ENCODE measurements at regions not wholly inside any gene's neighbourhood (a gene's known extent, or its start where the extent isn't known, plus 50 kb on each side); places are given as distances from the start of the nearest gene placed in this dataset.
A peak's percentile ranks its signal among the peaks of the same experiment; 100 is the strongest.

- DNase-seq = no peak
Observed at GRCh38 chr3:159773706-159774105, 214.9 kb upstream of the IL12A start.

GRCh38 chr3:159775372-159775961, 213.2 kb upstream of the IL12A start:
- peak; percentile 28 to 35 for DNase-seq

DNA sequence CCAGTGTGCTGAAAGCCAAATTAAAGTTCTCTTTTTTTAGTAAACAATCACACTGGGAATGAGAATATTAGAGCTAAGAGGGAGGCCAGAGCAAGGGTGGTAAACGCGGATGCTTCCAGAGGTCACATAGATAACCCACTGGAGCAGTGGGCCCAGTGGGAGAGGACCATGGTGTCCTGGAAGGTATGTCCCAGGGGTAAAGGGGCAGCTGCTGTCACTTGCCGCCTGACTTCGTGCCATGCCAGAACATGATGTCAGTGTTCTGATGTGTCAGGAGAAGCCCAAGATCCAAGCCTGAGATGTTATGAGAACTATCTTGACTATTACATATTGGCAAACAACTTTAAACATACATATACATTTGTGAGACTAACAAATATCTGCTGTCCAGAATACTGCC, 211.9 kb upstream of the IL12A start:
- no peak for DNase-seq

- DNase-seq = no peak
Observed at GRCh38 chr3:159779883-159780282, 208.8 kb upstream of the IL12A start.

- no peak for DNase-seq
Observed at GRCh38 chr3:159781867-159782266, 206.8 kb upstream of the IL12A start.

DNA sequence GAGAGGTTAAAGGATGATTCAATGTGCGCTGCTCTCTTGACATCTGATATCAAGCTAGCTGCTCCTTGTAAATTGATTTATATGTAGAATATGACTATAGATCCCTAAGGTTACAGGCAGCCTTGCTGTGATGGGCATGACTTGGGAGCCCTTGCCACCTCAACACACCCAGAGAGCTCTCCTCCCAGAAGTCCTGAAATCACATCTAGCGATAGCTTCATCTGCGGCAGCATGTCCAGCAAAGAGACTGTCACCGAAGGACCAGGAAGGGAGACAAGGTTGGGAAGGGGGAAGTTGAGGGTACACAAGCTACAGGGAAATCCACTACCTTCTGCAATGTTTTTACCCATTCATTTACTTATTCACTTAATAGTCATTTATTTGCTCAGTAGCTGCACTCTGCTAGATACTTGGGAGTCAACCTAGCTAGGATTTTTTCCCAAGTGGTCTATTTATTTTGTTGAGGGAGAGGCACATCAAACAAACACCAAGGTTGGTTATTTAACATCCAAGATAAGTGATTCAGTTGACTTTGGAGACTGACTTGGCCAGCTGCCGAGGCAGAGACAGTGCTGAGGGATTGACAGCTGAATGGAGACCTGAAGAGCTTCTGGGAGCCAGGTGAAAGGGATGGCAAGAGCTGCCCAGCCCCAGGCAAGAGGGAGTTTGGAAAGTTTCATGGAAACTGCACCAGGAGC, 205.8 kb upstream of the IL12A start:
- DNase-seq = no peak

DNA sequence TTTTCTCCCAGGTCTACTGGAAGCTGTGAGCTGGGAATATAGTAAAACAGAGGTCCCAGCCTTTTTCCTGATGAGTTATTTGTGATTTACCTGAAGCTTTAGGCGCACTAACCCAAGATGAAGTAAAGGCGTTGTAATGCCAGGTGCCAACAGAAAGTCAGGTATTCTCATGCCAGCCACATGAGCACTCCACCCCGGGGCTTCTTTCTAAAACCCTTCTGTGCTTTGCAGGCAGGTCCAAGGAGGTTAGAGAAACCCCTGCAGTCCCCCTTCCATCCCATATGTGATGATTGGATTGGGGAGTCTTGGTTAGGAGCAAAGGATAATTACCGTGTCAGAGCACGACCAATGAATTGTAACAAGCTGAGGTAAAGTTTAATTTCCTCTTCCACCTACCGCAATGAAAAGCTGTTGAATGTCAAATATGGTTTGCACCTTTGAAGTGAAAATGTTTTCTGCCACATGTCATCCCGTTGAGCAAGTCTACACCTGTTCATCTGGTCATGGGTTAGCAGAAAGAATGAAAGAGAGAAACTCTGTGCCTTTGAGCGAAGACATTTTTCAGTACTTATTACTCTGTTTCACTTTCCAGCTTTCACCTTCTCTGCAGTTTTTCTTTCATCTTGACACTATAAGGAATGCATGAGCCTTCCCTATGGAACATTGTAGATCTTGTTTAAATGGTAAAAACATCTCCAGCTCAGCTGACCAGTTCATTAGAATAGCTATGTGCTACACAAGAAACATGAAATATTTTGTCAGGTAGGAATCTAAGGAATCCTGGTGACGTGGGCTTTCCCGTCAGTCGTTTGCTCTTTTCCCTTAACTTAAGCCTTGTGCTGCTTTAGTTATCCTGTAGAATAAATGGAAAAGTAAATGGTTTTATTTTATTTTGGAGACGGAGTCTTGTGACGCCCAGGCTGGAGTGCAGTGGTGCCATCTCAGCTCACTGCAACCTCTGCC, 204.6 kb upstream of the IL12A start:
- DNase-seq = no peak

GRCh38 chr3:159785273-159785708, 203.3 kb upstream of the IL12A start:
- no peak for DNase-seq

DNA sequence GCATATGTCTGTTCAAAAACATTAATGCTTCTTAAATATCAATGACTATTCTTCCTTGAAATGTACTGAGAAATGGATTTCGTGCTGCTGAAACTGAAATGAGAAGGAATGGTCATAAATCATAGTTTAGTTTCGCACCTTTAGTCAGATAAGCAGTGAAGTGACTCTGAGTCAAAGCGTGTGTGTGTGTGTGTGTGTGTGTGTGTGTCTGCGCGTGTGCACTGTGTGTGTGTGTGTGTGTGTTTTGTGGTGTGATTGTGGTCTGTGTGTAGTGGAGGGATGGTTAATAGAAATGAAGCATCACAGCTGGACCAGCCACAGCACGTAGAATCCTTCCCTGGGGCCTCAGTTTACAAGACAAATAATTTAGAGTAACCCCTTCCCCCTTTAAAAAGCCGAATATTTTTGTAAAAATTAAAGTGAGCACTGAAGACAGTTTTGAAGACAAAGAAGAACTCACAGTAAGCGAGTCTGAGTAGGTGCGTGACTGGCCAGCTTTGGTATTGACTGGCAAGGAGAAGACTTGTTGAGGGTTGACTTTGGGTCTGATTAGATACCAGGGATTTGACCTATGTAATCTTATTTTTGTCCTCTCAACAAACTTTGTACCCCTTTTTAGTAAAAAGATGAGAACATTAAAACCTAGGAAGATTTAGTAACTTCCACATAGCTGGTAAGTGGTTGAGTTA, 202.0 kb upstream of the IL12A start:
- no peak for DNase-seq

DNA sequence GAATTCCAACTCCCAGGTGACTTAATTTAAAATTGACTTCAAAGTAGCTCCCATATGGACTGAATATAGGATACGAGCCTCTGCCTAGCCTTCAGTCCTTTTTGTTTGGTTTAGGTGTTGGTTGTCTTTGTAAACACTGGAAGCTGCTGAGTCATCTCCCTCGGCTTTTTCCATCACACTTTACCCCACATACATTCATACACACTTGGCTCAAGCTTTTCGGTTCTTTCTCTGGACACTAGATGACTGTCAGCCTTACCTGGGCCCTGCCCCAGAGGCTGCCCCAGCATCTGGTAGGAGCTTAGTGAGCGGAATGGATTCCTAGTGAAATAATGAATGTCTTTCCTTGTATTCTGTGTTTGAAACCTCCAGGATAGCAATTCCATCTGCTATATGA, 201.5 kb upstream of the IL12A start:
- no peak for DNase-seq

GRCh38 chr3:159787794-159788205, 200.8 kb upstream of the IL12A start:
- no peak for DNase-seq

DNA sequence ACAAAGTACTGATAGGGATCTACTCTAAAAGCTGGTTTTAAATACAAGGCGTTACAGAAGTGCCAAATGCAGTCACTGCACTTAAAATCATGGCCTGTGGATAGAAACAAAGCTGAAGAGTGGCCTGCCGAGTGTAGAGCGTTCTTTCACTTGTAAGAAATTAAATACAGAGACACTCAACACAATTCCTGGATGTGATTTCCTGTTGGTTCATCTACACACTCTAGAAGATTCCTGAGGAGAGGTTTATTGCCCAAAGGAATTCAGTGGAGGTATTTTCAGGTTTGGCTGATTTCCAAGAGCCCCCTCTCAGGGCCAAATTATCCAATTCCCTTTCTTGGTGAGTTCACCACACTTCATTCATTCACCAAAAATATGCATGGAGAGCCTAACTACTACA, 200.3 kb upstream of the IL12A start:
- DNase-seq = no peak

- no peak for DNase-seq
Observed at GRCh38 chr3:159789017-159789416, 199.6 kb upstream of the IL12A start.

- DNase-seq = no peak
Observed at GRCh38 chr3:159789742-159790635, 198.6 kb upstream of the IL12A start.

GRCh38 chr3:159791336-159791735, 197.3 kb upstream of the IL12A start:
- no peak for DNase-seq

GRCh38 chr3:159792070-159792469, 196.6 kb upstream of the IL12A start:
- no peak for DNase-seq

DNA sequence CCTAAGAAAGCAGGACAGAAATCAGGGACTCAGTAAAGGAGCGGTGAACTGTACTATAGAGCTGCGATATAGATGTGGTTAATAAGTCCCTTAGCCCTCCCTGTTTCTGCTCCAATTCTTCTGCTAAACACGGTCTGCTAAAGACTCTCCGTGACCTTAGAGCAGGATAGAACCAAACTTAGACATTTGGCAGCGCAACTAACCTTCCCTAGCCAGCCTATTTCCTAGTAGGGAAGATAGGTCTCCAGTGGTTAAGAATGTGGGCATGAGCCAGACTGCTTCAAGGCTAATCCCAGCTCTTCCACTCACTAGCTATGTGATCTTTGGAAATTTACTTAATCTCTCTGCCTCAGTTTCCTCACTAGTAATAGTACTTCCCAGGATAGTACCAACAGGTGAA, 193.6 kb upstream of the IL12A start:
- no peak for DNase-seq

- no peak for DNase-seq
Observed at GRCh38 chr3:159795681-159796175, 192.9 kb upstream of the IL12A start.

DNA sequence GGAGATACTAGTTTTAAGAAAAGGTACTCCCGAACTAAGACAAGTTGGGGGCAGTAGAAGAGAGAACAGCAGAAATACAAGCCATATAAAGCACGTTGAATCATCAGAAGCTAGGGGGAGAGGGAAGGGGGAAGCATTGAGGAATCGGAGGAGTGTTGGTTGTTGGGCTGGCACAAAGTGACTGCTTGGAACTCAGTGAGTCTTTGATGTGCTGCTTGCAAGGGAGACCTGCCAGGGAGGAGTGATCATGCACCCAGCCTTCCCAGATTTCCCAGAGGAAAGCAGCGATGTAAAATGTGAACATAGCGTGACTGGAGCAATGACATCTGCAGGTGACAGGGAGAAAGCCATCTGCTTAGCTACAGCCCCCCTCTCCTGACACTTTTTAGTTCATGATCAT, 192.4 kb upstream of the IL12A start:
- no peak for DNase-seq

DNA sequence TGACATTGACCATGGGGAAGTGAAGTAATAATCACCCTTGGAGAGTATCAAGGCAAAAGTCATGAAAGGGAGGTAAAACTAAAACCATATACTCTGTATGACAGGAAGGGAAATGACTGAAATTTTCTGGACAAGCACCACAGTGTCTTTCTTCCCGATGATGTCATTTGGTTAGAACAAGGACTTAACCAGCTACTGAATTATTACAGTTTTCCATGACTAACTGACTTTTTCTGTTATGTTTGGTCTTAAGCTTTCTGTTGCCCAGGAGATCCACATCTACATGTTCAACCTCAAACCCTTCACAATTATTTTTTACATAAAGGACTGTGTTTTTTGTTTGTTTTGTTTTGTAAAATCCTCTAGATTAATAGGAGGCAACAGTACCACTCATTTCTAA, 191.9 kb upstream of the IL12A start:
- DNase-seq = no peak

DNA sequence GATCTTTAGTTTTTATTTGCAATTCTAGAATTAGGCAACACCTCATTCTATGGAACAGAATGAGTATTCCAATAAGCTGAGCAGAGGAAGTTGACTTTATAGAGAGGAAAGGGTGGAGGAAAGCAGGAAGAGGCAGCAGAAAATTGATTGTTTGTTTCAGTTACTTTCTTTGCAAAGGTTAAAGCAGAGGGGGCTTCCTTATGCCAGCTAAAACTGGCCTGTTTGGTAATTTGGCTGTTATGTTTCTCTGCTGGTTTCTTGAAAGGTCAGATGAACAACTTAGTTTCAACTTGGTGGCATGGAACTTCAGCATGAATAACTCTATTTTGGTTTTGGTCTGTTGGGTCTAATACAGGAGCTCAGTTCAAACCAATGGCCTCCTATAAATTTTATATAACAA, 190.9 kb upstream of the IL12A start:
- DNase-seq = no peak

DNA sequence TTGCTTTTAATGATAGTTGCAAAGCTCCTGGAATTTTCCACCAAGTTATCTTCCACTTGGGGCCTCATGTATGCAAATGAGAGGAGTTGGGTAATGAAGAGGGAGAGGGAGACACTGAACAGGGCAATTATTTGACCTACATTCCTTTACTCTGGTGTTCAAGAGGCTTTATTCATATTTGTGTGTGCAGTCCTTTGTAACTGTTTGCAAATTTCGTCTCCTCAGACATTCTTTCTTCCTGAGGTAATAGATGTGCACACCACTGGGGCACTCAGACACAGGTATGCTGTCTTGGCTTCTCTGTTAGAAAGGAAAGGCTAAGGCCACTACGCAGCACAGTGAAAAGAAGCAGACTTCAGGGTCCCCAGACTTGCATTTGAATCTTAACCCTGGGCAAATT, 189.7 kb upstream of the IL12A start:
- no peak for DNase-seq
